GM20000 (cell line): ENCODE measurements at regions not wholly inside any gene's neighbourhood (a gene's known extent, or its start where the extent isn't known, plus 50 kb on each side); places are given as distances from the start of the nearest gene placed in this dataset.

Experiments used
- DNase-seq: peaks from one replicate; pipeline ENCODE4 v3.0.0; 2012; ENCODE audit warnings: low spot score
- CTCF ChIP-seq: IDR thresholded peaks from 2 replicates; pipeline ENCODE4 v1.5.1; 2012; ENCODE audit warnings: mild to moderate bottlenecking, control low read depth; ENCODE audit errors: extremely low read depth, missing control alignments

DNA sequence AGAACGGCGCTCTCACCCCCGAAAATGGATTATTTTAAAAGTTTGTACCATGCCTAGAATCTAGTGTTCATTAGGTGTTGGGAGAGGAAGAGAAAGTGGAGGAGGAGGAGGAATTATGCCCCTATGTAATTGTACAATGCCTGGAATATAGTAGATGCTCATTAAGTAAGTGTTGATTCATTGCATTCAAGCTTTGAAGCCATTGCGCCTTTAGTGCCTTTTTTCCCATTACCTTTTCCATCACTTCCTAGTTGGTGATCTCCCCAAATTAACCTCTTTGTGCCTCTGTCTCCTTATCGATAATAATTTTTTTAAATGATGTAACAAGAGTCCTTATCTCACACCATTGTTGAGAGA is 220.7 kb upstream of the PRICKLE2 start:
- TF ChIP-seq CTCF = no peak
- no peak for DNase-seq

- peak; percentile 26 for DNase-seq
- TF ChIP-seq CTCF = no peak
Measured at GRCh38 chr3:64445109-64445943, 220.1 kb upstream of the PRICKLE2 start.

DNA sequence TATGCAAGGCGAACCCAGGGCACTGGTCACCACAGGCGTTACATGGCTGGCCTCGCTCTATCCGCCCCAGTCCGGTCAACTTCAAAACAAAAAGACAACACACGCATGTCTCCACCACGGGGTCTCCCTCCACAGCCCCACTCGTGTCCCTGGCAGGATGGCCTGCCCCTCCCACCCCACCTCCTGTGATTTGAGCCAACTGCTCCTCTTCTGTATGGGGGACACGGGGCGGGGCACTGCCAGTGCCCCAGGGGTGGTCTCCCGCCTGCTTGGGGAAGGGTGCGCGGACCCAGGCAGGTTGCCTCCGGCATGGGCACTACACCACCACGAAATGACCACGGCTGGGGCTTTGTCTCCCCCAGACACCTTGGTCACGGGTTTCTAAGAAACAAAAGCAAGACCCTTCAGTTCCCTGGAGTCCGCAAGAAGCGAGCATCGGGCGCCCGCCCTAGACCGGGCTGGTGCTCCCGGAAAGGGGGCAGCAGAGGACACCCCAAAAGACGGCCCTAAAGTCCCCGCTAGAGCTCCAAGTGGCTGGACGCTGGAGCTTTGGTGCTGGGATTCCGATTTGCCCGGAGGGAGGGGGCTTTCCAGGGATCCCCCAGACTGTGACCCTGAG is 219.3 kb upstream of the PRICKLE2 start:
- no peak for DNase-seq
- no peak for TF ChIP-seq CTCF

DNA sequence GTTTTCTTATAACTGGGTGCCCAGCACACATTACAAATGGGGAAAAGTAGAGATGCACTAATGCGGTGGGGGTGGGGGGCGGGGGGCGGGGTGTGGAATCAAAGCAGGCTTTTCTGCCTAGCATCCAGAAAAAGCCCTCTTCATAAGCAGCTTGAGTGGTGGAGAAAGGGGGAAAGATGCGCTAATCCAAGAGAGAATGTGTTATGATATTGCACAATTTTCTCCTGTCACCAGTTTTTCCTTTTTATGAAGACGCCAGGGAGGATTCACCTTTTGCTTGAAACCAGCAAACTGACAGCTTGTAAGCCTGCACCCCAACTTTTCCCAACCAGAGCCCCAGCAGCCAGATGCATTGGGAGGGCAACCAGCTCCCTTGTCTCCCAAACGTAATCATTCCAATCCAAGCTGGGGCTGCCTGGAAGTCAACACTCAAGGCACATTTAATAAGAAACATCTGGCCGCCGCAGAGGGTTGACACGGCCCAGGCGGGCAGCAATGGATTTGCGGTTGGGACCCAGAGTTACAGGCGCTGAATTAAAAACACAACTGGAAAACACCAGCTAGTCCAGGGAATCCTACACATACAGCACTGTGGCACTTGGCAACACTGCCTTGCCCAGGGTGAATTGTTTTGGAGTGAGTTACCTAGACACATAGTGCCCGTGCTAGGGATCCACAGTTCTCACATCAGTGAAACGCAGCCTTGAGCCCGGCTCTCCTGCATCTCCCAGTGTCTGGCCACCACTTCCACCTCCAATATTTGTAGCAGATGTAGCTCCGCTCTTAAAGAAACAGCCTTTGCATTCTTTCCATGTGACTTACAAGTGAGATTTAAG is 218.5 kb upstream of the PRICKLE2 start:
- no peak for TF ChIP-seq CTCF
- DNase-seq = no peak

DNA sequence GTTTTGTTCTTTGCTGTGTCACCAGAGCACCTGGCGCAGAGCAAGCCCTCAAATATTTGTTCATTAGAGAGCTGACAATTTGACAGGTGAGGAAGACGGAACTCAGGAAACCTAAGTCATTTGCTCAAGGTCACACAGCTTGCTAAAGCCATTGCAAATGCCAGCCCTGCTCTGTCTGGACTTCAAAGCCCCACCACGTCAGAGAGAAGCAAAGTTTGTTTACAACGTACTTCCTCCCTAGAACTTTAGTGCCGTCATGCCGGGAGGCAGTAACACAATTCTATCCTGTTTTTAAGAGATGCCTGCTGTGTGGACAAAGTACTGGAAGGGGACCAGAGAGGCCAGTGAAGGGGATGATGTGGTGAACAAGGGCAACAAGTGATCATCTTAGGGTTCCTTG is 216.6 kb upstream of the PRICKLE2 start:
- DNase-seq = no peak
- TF ChIP-seq CTCF = no peak

GRCh38 chr3:64440498-64440897 is 215.2 kb upstream of the PRICKLE2 start:
- DNase-seq = no peak
- TF ChIP-seq CTCF = no peak

- TF ChIP-seq CTCF = no peak
- no peak for DNase-seq
Measured at GRCh38 chr3:64438812-64439211, 213.5 kb upstream of the PRICKLE2 start.
